Heart left ventricle (tissue), 16 donors: ENCODE measurements at regions not wholly inside any gene's neighbourhood (a gene's known extent, or its start where the extent isn't known, plus 50 kb on each side); places are given as distances from the start of the nearest gene placed in this dataset.

ENCODE experiments used
- ATAC-seq, 4 donors: fragments of 200-7000 bp; cut with Tn5 transposase; one replicate each; pipeline ENCODE4 v1.9.1; 2020 to 2022; ENCODE audit warnings: moderate library complexity in 4 of 4, mild to moderate bottlenecking in 3 of 4, moderate number of reproducible peaks in 1 of 4
- DNase-seq, 5 donors: peaks; one replicate each; pipeline ENCODE4 v3.0.0-alpha.2; 2020
- H3K27ac ChIP-seq, 12 donors: fragments of 200-600 bp; sonication (generic) in 4 of 12; one replicate each; pipeline versions ENCODE4 v1.5.0 to v1.8.0; 2016 to 2022; ENCODE audit warnings: mild to moderate bottlenecking in 2 of 12
- H3K27me3 ChIP-seq, 9 donors: fragments of 200-600 bp; sonication (generic) in 2 of 9; one replicate each; pipeline versions ENCODE4 v1.5.1 to v1.8.0; 2016 to 2022; ENCODE audit warnings: mild to moderate bottlenecking in 3 of 9
- H3K36me3 ChIP-seq, 9 donors: fragments of 200-600 bp; sonication (generic) in 2 of 9; one replicate each; pipeline versions ENCODE4 v1.5.0 to v1.8.0; 2018 to 2022; ENCODE audit warnings: mild to moderate bottlenecking in 2 of 9
- H3K4me1 ChIP-seq, 12 donors: fragments of 200-600 bp; sonication (generic) in 4 of 12; one replicate each; pipeline versions ENCODE4 v1.5.0 to v1.8.0; 2016 to 2022; ENCODE audit warnings: mild to moderate bottlenecking in 3 of 12
- H3K4me3 ChIP-seq, 12 donors: fragments of 200-600 bp; sonication (generic) in 4 of 12; one replicate each; pipeline versions ENCODE4 v1.5.0 to v1.8.0; 2017 to 2022; ENCODE audit warnings: mild to moderate bottlenecking in 9 of 12, moderate library complexity in 4 of 12
- H3K9me3 ChIP-seq, 12 donors: fragments of 200-600 bp; sonication (generic) in 4 of 12; one replicate each; pipeline versions ENCODE4 v1.5.0 to v1.8.0; 2016 to 2022; ENCODE audit warnings: mild to moderate bottlenecking in 1 of 12
- CTCF ChIP-seq, 12 donors: fragments of 200-600 bp; sonication (generic) in 4 of 12; IDR thresholded peaks; one replicate each; pipeline versions ENCODE4 v1.5.0 to v1.8.0; 2018 to 2022; ENCODE audit warnings: antibody characterized with exemption in 12 of 12, mild to moderate bottlenecking in 5 of 12
- POLR2A ChIP-seq, 2 donors: fragments of 450-650 bp; IDR thresholded peaks; one replicate each; pipeline ENCODE4 v1.6.1; 2017; ENCODE audit warnings: antibody characterized with exemption in 2 of 2, mild to moderate bottlenecking in 2 of 2, moderate library complexity in 2 of 2
- WGBS, 4 donors: extraction: QIAGEN DNeasy Blood & Tissue Kit in 2 of 4; methylation state at CpG; one replicate each; pipeline versions ENCODE4 v1.1.5 to v1.1.7; 2013 to 2018; 5-methylcytosine and 5-hydroxymethylcytosine counted together
- intact Hi-C, 10 donors: fragments of 100-400 bp; cut with DNase I; formaldehyde crosslinking; loops; one replicate each; pipeline versions ENCODE4 v1.11.1 to v1.14.2; 2022
- donor health status: ischemic (EF 13 %, LVEDD 7.1; RV severe dilation, severe dysfunction).
- donor health status: healthy with polysubstance abuse.
- donor health status: DM: no; HTN: yes; CAD: no.
- donor health status: DM: no; HTN: no; CAD: no.
- donor health status: ischemic (EF 25% LVEDD 6.9; RV normal size, moderate dysfunction).
- donor health status: ischemic (EF 25% LVEDD 5.7; RV mildly dilated, moderate dysfunction).
- donor health status: healthy.
- donor health status: DM: yes; HTN: yes; CAD: no.
- donor health status: ischemic (EF 35%, LVEDD 5.7; RV mildly dilated, moderate dysfunction).
- donor health status: nonischemic (EF 11% LVEDD 7.7; RV severe dilation, severe dysfunction).
- donor health status: DM: yes; HTN: yes; CAD: no.
- donor health status: PGD.
- donor health status: ischemic (EF 29% LVEDD 5.4; RV normal size, mild dysfunction).
- donor health status: nonischemic (EF 23%, LVEDD 6.1; RV moderate dilation, normal function).

- no peak for TF ChIP-seq CTCF (IDR thresholded peaks at IDR 0.05)
- TF ChIP-seq POLR2A (IDR thresholded peaks at IDR 0.05) = no peak
- no peaks in the 10 kb centered on the region for H3K9me3 ChIP-seq
- H3K36me3 ChIP-seq = no peaks in the 10 kb centered on the region
- WGBS, 4 donors = 71 to 82% (median 77%) methylated on average over 4 of the region's 4 CpGs
- H3K27me3 ChIP-seq = no peaks in the 10 kb centered on the region
- DNase-seq (no peak), ATAC-seq (no peak)
- intact Hi-C loops = loop anchor here in 2 of 10 donors (10.0 kb wide), 2 partner anchors 233 to 283 kb away; partner anchors contain the start of gene NCK2 (in 1 of the 2)
- peaks cover 5 to 55% (median 30%) of the 10 kb centered on the region in 12 donors for H3K4me1 ChIP-seq
- H3K27ac ChIP-seq = peak overlapping the region in 3 of 12 donors; percentile 3 to 27 (median 10)
- H3K4me3 ChIP-seq = no peak overlapping the region
Measured at GRCh38 chr2:106028192-106028591, 165.9 kb downstream of the UXS1 start.

- ATAC-seq (peak in 2 of 4 donors; percentile 13 to 15), DNase-seq (no peak)
- TF ChIP-seq POLR2A (IDR thresholded peaks at IDR 0.05) (no peak), CTCF (IDR thresholded peaks at IDR 0.05) (no peak)
- peak overlapping the region in 7 of 12 donors; percentile 9 to 65 (median 41) for H3K27ac ChIP-seq
- H3K4me3 ChIP-seq = no peak overlapping the region
- intact Hi-C loops = loop anchor here in 2 of 10 donors (10.0 kb wide), 2 partner anchors 232 to 282 kb away; partner anchors contain the start of gene NCK2 (in 1 of the 2)
- no peaks in the 10 kb centered on the region for H3K9me3 ChIP-seq
- H3K4me1 ChIP-seq = peaks cover 5 to 47% (median 30%) of the 10 kb centered on the region in 12 donors
- no peaks in the 10 kb centered on the region for H3K36me3 ChIP-seq
- WGBS, 4 donors = 57 to 68% (median 59%) methylated on average over 5 to 6 of the region's 6 CpGs
- no peaks in the 10 kb centered on the region for H3K27me3 ChIP-seq
Measured at GRCh38 chr2:106026271-106027190, 167.6 kb downstream of the UXS1 start.

- WGBS, 4 donors = 51 to 62% (median 52%) methylated on average over 5 of the region's 5 CpGs
Measured at GRCh38 chr2:106025796-106026195, 168.3 kb downstream of the UXS1 start.

More at GRCh38 chr2:106025796-106026195, 168.3 kb downstream of the UXS1 start:
- intact Hi-C loops = loop anchor here in 2 of 10 donors (10.0 kb wide), 2 partner anchors 231 to 281 kb away; partner anchors contain the start of gene NCK2 (in 1 of the 2)
- Histone ChIP-seq H3K27me3 (no peaks in the 10 kb centered on the region), H3K36me3 (no peaks in the 10 kb centered on the region), H3K27ac (peak overlapping the region in 6 of 12 donors; percentile 9 to 65 (median 46)), H3K4me3 (no peak overlapping the region), H3K9me3 (no peaks in the 10 kb centered on the region), H3K4me1 (peaks cover under 1 to 44% (median 26%) of the 10 kb centered on the region in 12 donors)
- DNase-seq = no peak
- TF ChIP-seq POLR2A (IDR thresholded peaks at IDR 0.05) (no peak), CTCF (IDR thresholded peaks at IDR 0.05) (no peak)
- no peak for ATAC-seq
